Occipital lobe (tissue), 1 donor: ENCODE measurements at regions not wholly inside any gene's neighbourhood (a gene's known extent, or its start where the extent isn't known, plus 50 kb on each side); places are given as distances from the start of the nearest gene placed in this dataset.

Experiments
- DNase-seq: peaks from one replicate; lab custom pipeline; 2025; lab: John Stamatoyannopoulos, UW

GRCh38 chr14:97387252-97387874 lies 590.2 kb downstream of the VRK1 start:
- DNase-seq: no peak

GRCh38 chr14:97388408-97388807 lies 591.2 kb downstream of the VRK1 start:
- no peak for DNase-seq

- no peak for DNase-seq
Measured at GRCh38 chr14:97390096-97390724, 593.0 kb downstream of the VRK1 start.

GRCh38 chr14:97393244-97393643 lies 596.1 kb downstream of the VRK1 start:
- no peak for DNase-seq

GRCh38 chr14:97395068-97395467 lies 597.9 kb downstream of the VRK1 start:
- DNase-seq: no peak

- DNase-seq: no peak
Measured at GRCh38 chr14:97401714-97402113, 604.5 kb downstream of the VRK1 start.

GRCh38 chr14:97402279-97402678 lies 605.1 kb downstream of the VRK1 start:
- DNase-seq: no peak

- DNase-seq: no peak
Measured at GRCh38 chr14:97407701-97408407, 610.7 kb downstream of the VRK1 start.

GRCh38 chr14:97408503-97408902 lies 611.3 kb downstream of the VRK1 start:
- no peak for DNase-seq

- DNase-seq: no peak
Measured at GRCh38 chr14:97408937-97409815, 612.0 kb downstream of the VRK1 start.

- DNase-seq: no peak
Measured at GRCh38 chr14:97410667-97411620, 613.8 kb downstream of the VRK1 start.

- DNase-seq: no peak
Measured at GRCh38 chr14:97411938-97412612, 614.9 kb downstream of the VRK1 start.

GRCh38 chr14:97413022-97413539 lies 615.9 kb downstream of the VRK1 start:
- no peak for DNase-seq

- DNase-seq: no peak
Measured at GRCh38 chr14:97413966-97414717, 617.0 kb downstream of the VRK1 start.

- DNase-seq: no peak
Measured at GRCh38 chr14:97414718-97415098, 617.5 kb downstream of the VRK1 start.

- no peak for DNase-seq
Measured at GRCh38 chr14:97415907-97416306, 618.7 kb downstream of the VRK1 start.

GRCh38 chr14:97416550-97416949 lies 619.4 kb downstream of the VRK1 start:
- no peak for DNase-seq

GRCh38 chr14:97417331-97417730 lies 620.1 kb downstream of the VRK1 start:
- no peak for DNase-seq

- DNase-seq: no peak
Measured at GRCh38 chr14:97420211-97420610, 623.0 kb downstream of the VRK1 start.
